ENCODE measurements at regions not wholly inside any gene's neighbourhood (a gene's known extent, or its start where the extent isn't known, plus 50 kb on each side); places are given as distances from the start of the nearest gene placed in this dataset.

GRCh38 chr9:73468716-73469115 is 317.1 kb downstream of the ANXA1 start:
- Histone ChIP-seq H4K20me1 (ENCODE audit: insufficient read depth) (no peaks in the 10 kb centered on the region), H3K9me3 (ENCODE audit: insufficient read depth, low read depth) (no peaks in the 10 kb centered on the region), H3K36me3 (ENCODE audit: low read depth) (no peaks in the 10 kb centered on the region), H3K27ac (no peak overlapping the region), H3F3A (ENCODE audit: insufficient read depth, low read depth) (no peaks in the 10 kb centered on the region), H3K79me2 (ENCODE audit: low read depth) (no peaks in the 10 kb centered on the region), H3K4me1 (replicated peaks; ENCODE audit: insufficient read depth) (no peaks in the 10 kb centered on the region), H2AFZ (no peak overlapping the region), H3K27me3 (ENCODE audit: insufficient read depth, low read depth) (no peaks in the 10 kb centered on the region), H3K4me2 (no peak overlapping the region), H3K4me3 (no peak overlapping the region), H3K9me2 (ENCODE audit: insufficient read depth) (no peaks in the 10 kb centered on the region)
- no peak for TF ChIP-seq EZH2 (IDR thresholded peaks at IDR 0.05; ENCODE audit: low read depth)
- ChIA-PET CTCF (no interaction called here), POLR2A (ENCODE audit: unreplicated experiment) (no interaction called here)
- DNase-seq = no peak
- intact Hi-C loops (cut with micrococcal nuclease; ENCODE audit: unreplicated experiment) = no loop called here
- BruUV-seq (replicated peaks) = no TSS peak

- no peaks in the 10 kb centered on the region for H3K36me3 ChIP-seq (ENCODE audit: low read depth)
- no peaks in the 10 kb centered on the region for H3F3A ChIP-seq (ENCODE audit: insufficient read depth, low read depth)
- BruUV-seq (replicated peaks) = no TSS peak
- H2AFZ ChIP-seq = no peak overlapping the region
- TF ChIP-seq CTCF (conservative IDR thresholded peaks at IDR 0.05) = no peak
- TF ChIP-seq EZH2 (IDR thresholded peaks at IDR 0.05; ENCODE audit: low read depth) = no peak
- H3K27ac ChIP-seq = no peak overlapping the region
- H3K4me2 ChIP-seq = no peak overlapping the region
- H3K79me2 ChIP-seq (ENCODE audit: low read depth) = no peaks in the 10 kb centered on the region
- H3K4me3 ChIP-seq = no peak overlapping the region
- ChIA-PET POLR2A (ENCODE audit: unreplicated experiment) (no interaction called here), CTCF (no interaction called here)
- no peaks in the 10 kb centered on the region for H3K9me3 ChIP-seq (ENCODE audit: insufficient read depth, low read depth)
- H3K9me2 ChIP-seq (ENCODE audit: insufficient read depth) = no peaks in the 10 kb centered on the region
- no peaks in the 10 kb centered on the region for H4K20me1 ChIP-seq (ENCODE audit: insufficient read depth)
- no peaks in the 10 kb centered on the region for H3K4me1 ChIP-seq (replicated peaks; ENCODE audit: insufficient read depth)
- DNase-seq = no peak
- no peaks in the 10 kb centered on the region for H3K27me3 ChIP-seq (ENCODE audit: insufficient read depth, low read depth)
- intact Hi-C loops (cut with micrococcal nuclease; ENCODE audit: unreplicated experiment) = no loop called here
Measured at GRCh38 chr9:73470766-73471165, 319.1 kb downstream of the ANXA1 start.

- H3K4me2 ChIP-seq = no peak overlapping the region
- H3K4me3 ChIP-seq = no peak overlapping the region
- no peaks in the 10 kb centered on the region for H3K4me1 ChIP-seq (replicated peaks; ENCODE audit: insufficient read depth)
- H2AFZ ChIP-seq = no peak overlapping the region
- DNase-seq = no peak
- no peak overlapping the region for H3K27ac ChIP-seq
- no peaks in the 10 kb centered on the region for H3F3A ChIP-seq (ENCODE audit: insufficient read depth, low read depth)
- H3K36me3 ChIP-seq (ENCODE audit: low read depth) = no peaks in the 10 kb centered on the region
- no peaks in the 10 kb centered on the region for H3K79me2 ChIP-seq (ENCODE audit: low read depth)
- no peaks in the 10 kb centered on the region for H3K27me3 ChIP-seq (ENCODE audit: insufficient read depth, low read depth)
- H3K9me2 ChIP-seq (ENCODE audit: insufficient read depth) = peaks cover 6% of the 10 kb centered on the region; the same call in 1 of the 2 replicates
- no TSS peak for BruUV-seq (replicated peaks)
- TF ChIP-seq EZH2 (IDR thresholded peaks at IDR 0.05; ENCODE audit: low read depth) (no peak), CTCF (conservative IDR thresholded peaks at IDR 0.05) (no peak)
- ChIA-PET CTCF (no interaction called here), POLR2A (ENCODE audit: unreplicated experiment) (no interaction called here)
- no peaks in the 10 kb centered on the region for H4K20me1 ChIP-seq (ENCODE audit: insufficient read depth)
- intact Hi-C loops (cut with micrococcal nuclease; ENCODE audit: unreplicated experiment) = no loop called here
- H3K9me3 ChIP-seq (ENCODE audit: insufficient read depth, low read depth) = no peaks in the 10 kb centered on the region
Measured at GRCh38 chr9:73474002-73474600, 322.4 kb downstream of the ANXA1 start.

GRCh38 chr9:73474625-73475024 is 323.0 kb downstream of the ANXA1 start:
- Histone ChIP-seq H3K27ac (no peak overlapping the region), H3K79me2 (ENCODE audit: low read depth) (no peaks in the 10 kb centered on the region), H3K4me2 (no peak overlapping the region), H3K9me2 (ENCODE audit: insufficient read depth) (peaks cover 7% of the 10 kb centered on the region; the same call in 1 of the 2 replicates), H3K4me1 (replicated peaks; ENCODE audit: insufficient read depth) (no peaks in the 10 kb centered on the region), H3F3A (ENCODE audit: insufficient read depth, low read depth) (no peaks in the 10 kb centered on the region), H3K9me3 (ENCODE audit: insufficient read depth, low read depth) (no peaks in the 10 kb centered on the region), H3K4me3 (no peak overlapping the region), H4K20me1 (ENCODE audit: insufficient read depth) (no peaks in the 10 kb centered on the region), H3K27me3 (ENCODE audit: insufficient read depth, low read depth) (no peaks in the 10 kb centered on the region), H2AFZ (no peak overlapping the region), H3K36me3 (ENCODE audit: low read depth) (no peaks in the 10 kb centered on the region)
- intact Hi-C loops (cut with micrococcal nuclease; ENCODE audit: unreplicated experiment) = no loop called here
- ChIA-PET POLR2A (ENCODE audit: unreplicated experiment) (no interaction called here), CTCF (no interaction called here)
- no TSS peak for BruUV-seq (replicated peaks)
- DNase-seq = no peak
- no peak for TF ChIP-seq EZH2 (IDR thresholded peaks at IDR 0.05; ENCODE audit: low read depth)
- TF ChIP-seq CTCF (conservative IDR thresholded peaks at IDR 0.05) = no peak

Measured in PC-9 (cell line).